ENCODE measurements at regions not wholly inside any gene's neighbourhood (a gene's known extent, or its start where the extent isn't known, plus 50 kb on each side); places are given as distances from the start of the nearest gene placed in this dataset.
"Not testable (repeated sequence)": the region's sequence is repeated elsewhere in the genome, so short reads cannot be mapped to it uniquely, and the experiment has no call there.

DNA sequence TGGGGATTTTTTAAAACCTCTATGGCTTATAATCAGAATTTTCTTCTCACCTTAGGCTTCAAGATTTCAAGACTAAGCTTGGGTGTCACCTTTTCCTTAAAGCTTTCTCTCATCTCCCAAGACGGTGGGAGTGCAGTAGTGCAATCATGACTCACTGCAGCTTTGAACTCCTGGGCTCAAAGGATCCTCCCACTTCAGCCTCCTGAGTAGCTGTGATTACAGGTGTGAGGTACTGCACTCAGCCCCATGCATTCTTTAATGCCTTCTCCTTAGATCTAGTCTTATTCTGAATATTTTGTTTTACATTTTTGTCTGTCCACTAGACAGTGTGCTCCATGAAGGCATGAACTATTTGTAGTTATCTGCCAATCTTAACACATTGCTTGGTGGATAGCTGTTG lies 55.7 kb upstream of the FAT3 start:
- FAIRE-seq (no peak), DNase-seq (ENCODE audit: low spot score in 2 of 2) (no peak)

DNA sequence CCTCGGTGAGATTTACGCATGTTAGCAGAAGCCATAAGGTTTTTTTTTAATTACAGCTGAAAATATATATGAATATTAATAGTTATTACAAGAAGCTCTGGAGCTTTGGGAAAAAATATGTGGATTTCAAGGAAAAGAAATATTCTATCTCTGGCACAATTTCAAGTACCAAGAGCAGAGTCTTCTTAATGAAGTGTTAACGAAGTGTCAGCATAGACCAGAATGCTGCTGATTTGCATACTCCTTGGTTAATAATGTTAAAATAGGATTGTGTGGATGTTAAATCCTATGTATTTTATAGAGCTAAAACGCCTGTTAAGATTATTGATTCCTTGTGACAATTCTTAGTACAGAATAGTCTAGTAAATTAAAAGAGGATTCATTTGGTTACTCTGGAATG lies 57.0 kb upstream of the FAT3 start:
- no peak for FAIRE-seq
- DNase-seq (ENCODE audit: low spot score in 2 of 2) = no peak

DNA sequence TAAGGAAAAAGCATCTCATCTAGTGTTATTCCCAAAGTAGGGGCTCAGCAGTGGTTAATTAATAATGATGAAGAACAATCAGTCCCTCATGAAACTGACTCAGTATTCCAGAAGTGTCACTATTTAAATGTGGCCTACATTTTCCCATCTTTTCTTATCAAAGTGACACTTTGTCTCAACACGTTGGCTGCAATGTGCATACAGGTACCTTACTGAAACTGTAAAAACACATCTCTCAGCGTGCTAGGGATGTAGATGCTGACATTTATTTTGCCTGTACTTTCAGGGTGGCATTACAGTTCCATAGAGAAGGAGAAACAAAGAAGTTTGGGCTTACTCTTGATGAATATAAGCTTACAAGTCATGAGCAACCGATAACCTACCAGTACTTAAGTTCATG lies 58.3 kb upstream of the FAT3 start:
- FAIRE-seq (no peak), DNase-seq (ENCODE audit: low spot score in 2 of 2) (no peak)

DNA sequence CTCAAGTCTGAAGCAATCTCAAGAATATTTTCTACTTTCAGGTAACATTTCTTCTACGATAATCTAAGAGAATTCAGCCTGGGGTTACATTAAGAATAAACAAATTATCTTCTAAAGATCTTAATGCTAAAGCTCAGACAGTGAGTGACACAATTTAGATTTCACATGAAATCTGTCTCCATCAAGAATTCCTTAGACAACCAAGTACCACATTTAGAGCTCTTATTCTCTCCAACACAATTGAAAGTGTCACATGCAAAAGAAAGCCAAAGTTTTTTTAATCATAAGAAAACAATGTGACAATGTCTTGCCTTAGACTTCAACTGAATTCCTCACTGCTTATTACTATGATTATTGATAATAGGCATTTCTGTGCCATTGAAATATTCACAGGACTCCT lies 60.7 kb upstream of the FAT3 start:
- FAIRE-seq (no peak), DNase-seq (ENCODE audit: low spot score in 2 of 2) (no peak)

DNA sequence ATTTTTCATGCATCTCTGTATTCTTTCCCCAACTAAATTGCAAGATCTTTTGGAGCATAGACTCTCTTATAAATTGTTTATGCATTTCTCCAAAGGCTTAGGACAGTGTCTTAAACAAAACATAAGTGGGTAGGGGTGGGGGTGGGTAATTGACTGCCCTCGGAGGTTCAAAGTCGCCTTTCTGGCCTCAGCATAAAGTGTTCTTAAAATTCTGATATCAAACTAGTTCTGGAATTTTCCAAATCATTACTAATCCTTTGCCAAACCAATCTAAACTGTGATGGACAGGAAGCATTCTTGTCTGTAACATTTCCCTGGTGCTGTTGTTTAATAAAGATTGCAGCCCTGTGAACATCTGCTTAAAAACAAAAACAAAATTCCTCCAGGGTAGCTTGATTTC lies 61.8 kb upstream of the FAT3 start:
- no peak for DNase-seq (ENCODE audit: low spot score in 2 of 2)
- no peak for FAIRE-seq

DNA sequence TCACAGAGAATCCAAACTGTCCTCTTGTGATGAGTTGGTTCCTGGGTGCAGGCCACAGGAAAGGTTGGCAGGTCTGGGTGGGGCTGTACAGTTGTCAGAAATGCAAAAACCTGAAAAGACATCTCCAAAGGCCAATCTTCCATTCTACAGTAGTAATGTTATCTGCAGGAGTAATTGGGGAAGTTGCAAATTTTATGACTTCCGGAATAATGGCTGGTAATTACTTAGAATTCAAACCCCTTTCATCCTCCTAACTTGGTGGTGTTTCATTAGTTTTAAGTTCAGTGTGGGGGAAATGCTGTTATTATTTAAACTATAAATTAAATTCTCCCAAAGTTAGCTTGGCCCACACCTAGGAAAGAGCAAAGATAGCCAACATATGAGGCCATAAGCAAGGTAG lies 64.7 kb upstream of the FAT3 start:
- no peak for DNase-seq (ENCODE audit: low spot score in 2 of 2)
- no peak for FAIRE-seq

DNA sequence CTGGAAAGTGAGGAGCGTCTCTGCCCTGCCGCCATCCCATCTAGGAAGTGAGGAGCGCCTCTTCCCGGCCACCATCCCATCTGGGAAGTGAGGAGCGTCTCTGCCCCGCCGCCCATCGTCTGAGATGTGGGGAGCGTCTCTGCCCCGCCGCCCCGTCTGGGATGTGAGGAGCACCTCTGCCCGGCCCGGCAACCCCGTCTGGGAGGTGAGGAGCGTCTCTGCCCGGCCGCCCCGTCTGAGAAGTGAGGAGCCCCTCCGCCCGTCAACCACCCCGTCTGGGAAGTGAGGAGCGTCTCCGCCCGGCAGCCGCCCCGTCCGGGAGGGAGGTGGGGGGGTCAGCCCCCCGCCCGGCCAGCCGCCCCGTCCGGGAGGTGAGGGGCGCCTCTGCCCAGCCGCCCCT lies 67.2 kb upstream of the FAT3 start:
- DNase-seq (ENCODE audit: low spot score in 2 of 2); FAIRE-seq: not testable (repeated sequence)

DNA sequence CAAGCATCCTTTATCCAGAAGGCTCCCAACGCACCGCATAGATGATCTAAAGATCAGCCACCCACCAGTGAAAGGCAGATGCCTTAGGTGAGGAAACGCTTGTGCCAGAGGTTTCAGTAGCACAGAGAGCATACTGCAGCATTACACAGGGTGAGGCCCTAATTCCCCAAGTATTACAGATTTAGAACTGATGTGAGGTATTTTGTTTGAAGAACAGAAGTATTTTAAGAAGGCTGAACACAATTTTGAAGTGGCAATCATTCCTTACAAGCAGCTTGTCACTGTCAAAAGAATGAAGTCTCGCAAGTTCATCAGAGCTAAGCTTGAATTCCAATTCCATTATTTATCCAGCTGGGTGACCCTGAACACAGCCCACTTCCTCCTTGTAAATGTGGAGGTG lies 70.0 kb upstream of the FAT3 start:
- no peak for DNase-seq (ENCODE audit: low spot score in 2 of 2)
- FAIRE-seq = no peak

DNA sequence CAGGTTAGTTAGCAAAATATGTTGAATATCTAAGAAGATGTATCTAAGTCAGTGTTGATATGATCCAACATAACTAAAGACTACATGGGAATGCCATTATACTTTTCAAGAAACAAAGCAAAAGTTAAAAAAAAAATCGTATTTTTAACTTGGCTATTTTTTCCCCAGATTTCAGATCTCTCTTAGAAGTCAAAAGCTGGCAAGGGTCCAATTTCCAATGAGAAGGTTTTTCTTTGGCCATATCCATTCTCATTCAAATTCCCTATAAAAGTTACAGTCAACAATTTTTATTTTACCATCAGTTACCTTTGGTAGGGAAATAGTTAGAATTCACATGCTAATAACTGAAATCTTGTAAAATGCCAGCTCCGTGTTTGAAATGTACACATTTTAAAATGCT lies 70.5 kb upstream of the FAT3 start:
- DNase-seq (ENCODE audit: low spot score in 2 of 2) (no peak), FAIRE-seq (no peak)

DNA sequence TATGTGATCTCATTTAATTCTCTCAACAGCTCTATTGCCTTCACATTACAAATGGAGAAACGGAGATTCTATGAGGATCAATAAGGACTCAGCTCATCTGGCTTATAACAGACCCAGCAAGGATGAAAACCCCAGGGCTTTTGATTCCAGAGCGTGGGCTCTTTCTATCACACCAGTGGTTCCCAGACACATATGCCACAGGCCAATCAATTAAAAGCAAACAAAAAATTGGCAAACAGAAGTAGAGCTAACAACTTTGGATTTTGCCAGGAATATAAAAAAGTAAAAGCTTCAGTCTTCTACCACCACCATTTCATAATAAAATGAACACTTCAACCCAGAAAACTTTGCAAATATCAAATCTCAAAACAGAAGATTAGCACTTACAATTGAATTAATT lies 71.1 kb upstream of the FAT3 start:
- no peak for FAIRE-seq
- DNase-seq (ENCODE audit: low spot score in 2 of 2) = no peak

DNA sequence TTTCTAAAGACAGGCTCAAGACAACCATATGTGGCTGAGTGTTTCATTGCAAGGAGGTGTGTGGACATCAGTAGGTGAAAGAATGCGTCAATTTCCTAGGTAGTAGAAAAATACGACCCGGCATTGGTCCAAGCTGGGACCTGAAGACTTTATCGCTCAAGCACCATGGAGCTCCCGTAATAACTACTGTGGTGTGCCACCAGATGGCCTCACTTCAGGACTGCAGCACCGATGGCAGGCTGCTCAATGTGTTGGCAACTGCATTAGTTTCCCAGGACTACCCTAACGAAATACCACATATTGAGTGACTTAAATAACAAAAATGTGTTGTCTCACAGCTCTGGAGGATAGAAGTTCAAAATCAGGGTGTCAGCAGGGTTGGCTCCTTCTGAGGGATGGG lies 72.4 kb upstream of the FAT3 start:
- no peak for DNase-seq (ENCODE audit: low spot score in 2 of 2)
- FAIRE-seq = no peak

DNA sequence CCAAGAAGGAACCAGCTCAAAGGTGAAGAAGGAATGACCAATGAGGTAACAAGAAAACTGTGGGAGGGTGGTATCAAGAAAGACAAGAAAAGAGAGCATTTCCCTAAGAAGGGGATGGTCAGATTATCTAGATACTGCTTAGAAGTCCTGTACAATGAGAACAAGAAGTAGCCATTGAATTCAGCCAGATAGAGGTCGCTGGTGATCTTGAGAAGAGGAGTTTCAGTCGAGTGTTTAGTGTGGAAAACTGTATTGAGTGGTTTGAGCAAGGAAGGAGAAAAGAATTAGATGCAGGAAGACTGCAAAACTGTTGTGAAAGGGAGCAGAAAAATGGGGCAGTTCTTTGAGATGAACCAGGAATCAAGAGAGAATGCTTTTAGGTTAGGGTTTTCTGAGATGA lies 74.6 kb upstream of the FAT3 start:
- no peak for DNase-seq (ENCODE audit: low spot score in 2 of 2)
- no peak for FAIRE-seq

DNA sequence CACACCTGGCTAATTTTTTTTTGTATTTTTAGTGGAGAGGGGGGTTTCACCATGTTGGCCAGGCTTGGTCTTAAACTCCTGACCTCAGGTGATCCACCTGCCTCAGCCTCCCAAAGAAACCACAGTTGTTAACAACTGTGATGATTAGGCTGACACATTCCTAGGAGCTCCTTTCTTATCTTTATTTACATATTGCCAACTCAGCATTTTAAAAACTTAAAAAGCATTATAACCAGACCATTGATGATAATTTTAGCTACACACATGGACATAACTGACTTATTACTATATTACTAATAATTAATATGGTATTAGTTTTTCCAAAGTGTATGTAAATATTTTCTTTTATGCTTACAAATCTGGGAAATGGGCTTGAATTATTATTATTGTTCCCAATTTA lies 82.9 kb upstream of the FAT3 start:
- FAIRE-seq (no peak), DNase-seq (ENCODE audit: low spot score in 2 of 2) (no peak)

DNA sequence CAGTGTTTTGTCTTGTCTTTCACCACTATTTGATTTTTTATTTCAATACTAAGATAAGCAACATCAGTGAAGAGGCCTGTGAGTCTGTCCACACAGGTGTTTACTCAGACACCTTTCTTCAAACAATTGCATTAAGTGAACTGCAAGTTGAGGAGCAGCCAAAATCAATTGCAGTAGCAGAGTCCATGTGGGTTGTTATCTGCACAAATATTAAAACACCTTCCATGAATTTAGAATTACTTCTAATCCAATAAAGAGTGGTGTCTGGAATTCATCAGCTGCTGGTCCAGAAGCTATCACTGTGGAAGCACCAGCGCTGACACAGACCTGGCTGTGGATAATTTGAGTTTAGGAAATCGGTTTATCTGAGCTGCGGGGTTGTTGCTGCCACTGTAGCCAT lies 83.5 kb upstream of the FAT3 start:
- FAIRE-seq (no peak), DNase-seq (ENCODE audit: low spot score in 2 of 2) (no peak)

DNA sequence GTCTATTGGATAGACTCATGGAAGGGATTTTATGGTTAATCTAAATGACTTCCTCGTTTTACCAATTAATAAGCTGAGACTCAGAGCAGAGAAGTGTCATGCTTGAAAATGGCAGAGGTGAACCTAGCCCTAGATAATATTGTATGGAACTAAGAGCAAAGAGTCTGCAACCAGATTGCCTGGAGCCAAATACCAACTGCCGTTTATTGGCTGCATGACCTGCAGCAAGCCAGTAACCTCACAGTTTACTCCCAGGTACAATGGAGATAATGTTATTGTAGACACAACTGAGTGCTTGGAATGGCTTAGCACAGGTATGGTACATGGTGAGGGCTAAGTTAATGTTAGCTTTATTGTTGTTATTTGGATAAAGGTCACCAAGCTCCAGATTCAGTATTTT lies 84.6 kb upstream of the FAT3 start:
- DNase-seq (ENCODE audit: low spot score in 2 of 2) = no peak

DNA sequence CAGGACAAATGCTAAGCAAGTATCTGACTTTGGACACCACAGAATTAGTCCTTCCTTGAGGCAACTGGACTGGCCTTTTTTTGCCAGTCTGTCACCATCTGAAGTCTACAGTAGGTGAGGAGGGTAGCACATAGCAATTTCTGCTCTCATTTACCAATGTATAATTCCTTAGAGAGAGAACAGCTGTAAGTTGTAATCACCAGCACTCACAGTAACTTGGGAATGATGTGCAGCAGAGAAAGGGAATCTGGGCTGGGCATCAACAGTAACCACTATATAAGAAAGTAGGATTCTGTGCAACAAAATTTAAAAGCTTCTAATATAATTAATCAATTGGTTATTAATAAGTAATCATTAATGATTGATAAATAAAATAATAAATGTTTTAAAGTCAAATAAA lies 86.3 kb upstream of the FAT3 start:
- no peak for DNase-seq (ENCODE audit: low spot score in 2 of 2)
- no peak for FAIRE-seq

More for the DNA sequence above, 84.6 kb upstream of the FAT3 start:
- no peak for FAIRE-seq

DNA sequence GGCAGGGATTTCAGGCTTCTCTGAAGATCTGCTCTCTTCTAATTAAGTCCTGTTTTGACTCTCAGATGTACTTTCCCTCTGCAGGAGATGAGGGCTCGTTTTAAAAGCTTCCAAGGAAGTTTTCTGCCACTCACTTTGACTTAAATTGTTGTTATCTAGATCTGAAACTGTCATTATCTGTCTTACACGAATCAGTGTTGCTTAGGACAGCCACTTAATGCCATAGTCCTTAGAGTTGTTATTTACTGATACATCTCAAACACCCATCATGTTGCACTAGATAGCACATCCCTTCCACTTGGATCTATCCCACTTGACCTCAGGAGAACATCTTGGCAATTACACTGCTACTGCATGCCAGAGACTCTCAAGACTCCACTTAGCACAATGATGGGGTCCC lies 86.9 kb upstream of the FAT3 start:
- FAIRE-seq = no peak

DNA sequence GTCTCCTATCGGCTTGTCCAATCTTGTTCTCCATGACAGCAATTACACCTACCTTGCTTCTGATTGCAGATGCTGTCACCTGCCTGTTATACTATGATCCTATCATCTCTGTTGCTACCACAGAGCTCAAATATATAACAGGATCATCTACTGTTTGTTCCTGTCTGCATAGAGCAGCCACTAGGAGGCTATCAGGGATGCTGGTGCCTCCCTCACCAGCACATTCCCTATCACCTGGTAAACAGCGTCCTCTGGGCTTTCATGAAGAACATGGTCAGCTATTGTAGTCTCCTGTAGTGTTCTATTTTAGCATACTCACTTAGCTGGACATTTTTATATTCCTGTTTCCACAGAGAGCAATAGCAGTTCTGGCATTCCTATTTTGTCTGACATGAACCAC lies 87.8 kb upstream of the FAT3 start:
- FAIRE-seq = no peak
- no peak for DNase-seq (ENCODE audit: low spot score in 2 of 2)

More for the DNA sequence above, 86.9 kb upstream of the FAT3 start:
- no peak for DNase-seq (ENCODE audit: low spot score in 2 of 2)

DNA sequence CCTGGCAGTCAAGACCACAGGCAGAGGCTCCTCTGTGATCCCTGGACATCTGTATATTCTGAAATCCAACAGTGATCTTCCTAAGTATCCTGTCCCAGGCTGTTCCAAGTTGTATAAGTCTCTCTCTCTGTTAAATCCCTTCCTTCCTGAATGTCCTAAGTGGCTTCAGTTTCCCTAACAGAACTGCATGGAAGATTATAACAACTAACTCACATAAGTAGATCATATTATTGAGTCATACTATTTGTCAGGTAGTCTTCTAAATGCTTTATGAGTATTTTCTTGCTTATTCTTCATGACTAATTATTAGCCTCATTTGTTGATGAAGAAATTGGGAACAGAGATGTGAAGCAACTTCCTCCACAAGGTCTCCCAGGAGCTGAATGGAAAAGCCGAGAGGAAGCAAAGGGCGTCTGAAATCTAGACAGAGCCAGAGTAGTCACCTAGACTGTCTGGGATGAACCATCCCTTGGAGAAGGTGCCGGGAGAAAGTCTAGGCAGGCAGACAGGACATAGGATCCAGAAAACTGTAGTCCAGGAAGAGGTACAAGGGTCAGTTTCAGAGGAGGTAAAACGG lies 93.2 kb upstream of the FAT3 start:
- FAIRE-seq (no peak), DNase-seq (ENCODE audit: low spot score in 2 of 2) (no peak)

DNA sequence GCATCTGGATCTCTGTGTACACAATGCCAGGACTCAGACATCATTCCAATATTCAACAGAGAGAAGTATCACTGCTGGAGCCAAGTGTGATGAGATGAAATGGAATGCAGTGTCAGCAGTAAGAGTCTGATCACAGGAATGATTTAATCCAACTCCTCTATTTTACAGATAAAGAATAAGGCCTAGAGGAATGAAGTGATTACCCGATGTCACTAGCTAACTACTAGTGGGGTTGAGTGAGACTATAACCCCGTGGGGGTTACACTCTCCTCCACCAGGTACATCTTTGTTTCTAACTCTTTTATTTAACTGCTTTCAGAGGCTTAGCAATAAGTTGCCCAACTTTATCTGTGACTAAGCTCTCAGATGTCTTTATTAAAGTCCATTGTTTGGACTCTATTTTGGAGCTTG lies 94.2 kb upstream of the FAT3 start:
- DNase-seq (ENCODE audit: low spot score in 2 of 2) = no peak
- no peak for FAIRE-seq

DNA sequence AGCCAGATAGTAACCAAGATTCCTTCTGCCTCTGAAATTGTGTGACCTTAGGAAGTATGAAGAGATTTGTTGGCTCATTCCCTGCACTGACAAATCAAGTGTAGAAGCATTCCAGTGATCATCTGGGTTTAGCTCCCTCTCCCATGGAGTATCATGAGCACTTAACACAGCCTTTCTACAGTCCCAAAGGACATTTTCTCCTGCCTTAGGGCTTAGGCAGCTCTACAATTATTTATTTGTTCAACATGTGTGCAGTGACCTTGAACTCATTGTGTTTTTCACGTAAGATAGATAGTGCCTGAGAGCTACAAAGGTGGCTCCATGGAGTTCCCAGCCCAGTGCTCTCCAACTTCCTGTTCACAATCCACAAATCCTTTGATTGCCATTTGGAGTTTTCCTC lies 94.8 kb upstream of the FAT3 start:
- FAIRE-seq (no peak), DNase-seq (ENCODE audit: low spot score in 2 of 2) (no peak)

DNA sequence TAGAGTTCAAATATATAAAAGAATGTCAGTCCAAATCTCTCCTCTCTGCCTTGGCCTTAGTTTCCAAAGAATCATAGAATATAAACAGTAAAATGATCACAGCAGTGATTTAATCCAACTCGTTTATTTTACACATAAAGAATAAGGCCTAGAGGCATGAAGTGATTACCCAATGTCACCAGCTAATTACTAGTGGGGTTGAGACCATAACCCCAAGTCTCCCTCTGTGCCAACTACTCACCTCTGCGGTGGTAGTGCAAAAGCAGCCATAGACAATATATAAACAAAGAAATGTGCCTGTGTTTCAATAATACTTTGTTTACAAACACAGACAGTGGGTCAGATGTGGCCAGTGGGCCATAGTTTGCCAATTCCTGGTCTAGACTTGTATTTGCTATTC lies 96.6 kb upstream of the FAT3 start:
- DNase-seq (ENCODE audit: low spot score in 2 of 2) = no peak
- no peak for FAIRE-seq

DNA sequence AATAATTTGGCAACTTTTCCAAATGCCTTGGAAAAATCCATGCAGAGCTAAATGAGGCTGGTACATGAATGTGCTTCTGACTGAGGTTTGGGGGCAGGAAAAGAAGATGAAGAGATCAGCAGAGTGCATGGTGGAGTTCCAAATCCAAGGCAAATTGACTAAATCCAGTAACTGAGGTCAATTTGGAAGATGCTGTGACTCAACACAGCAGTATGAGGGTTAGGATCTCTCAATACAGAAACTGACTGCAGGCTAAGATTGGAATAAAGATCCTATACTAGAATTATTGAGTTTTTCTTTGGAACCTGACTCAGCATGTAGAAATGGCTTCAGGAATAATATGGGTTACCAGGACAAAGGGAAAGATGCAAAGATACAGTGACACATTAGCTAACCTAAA lies 99.3 kb upstream of the FAT3 start:
- DNase-seq (ENCODE audit: low spot score in 2 of 2) (no peak), FAIRE-seq (no peak)
